ENCODE measurements at regions not wholly inside any gene's neighbourhood (a gene's known extent, or its start where the extent isn't known, plus 50 kb on each side); places are given as distances from the start of the nearest gene placed in this dataset.

- DNase-seq (ENCODE audit: low spot score) = no peak
Measured at GRCh38 chr15:39084674-39085530, 496.0 kb upstream of the THBS1 start.

- no peak for DNase-seq (ENCODE audit: low spot score)
Measured at GRCh38 chr15:39086641-39087040, 494.2 kb upstream of the THBS1 start.

- DNase-seq (ENCODE audit: low spot score) = no peak
Measured at GRCh38 chr15:39088156-39088555, 492.7 kb upstream of the THBS1 start.

GRCh38 chr15:39092354-39092753 is 488.5 kb upstream of the THBS1 start:
- no peak for DNase-seq (ENCODE audit: low spot score)

- DNase-seq (ENCODE audit: low spot score) = no peak
Measured at GRCh38 chr15:39092761-39093160, 488.1 kb upstream of the THBS1 start.

GRCh38 chr15:39094116-39094515 is 486.8 kb upstream of the THBS1 start:
- DNase-seq (ENCODE audit: low spot score) = no peak

- DNase-seq (ENCODE audit: low spot score) = no peak
Measured at GRCh38 chr15:39095218-39095879, 485.5 kb upstream of the THBS1 start.

- no peak for DNase-seq (ENCODE audit: low spot score)
Measured at GRCh38 chr15:39096608-39097205, 484.2 kb upstream of the THBS1 start.

GRCh38 chr15:39099524-39099923 is 481.4 kb upstream of the THBS1 start:
- DNase-seq (ENCODE audit: low spot score) = no peak

GRCh38 chr15:39100106-39100660 is 480.7 kb upstream of the THBS1 start:
- no peak for DNase-seq (ENCODE audit: low spot score)

- no peak for DNase-seq (ENCODE audit: low spot score)
Measured at GRCh38 chr15:39102431-39102830, 478.4 kb upstream of the THBS1 start.

- DNase-seq (ENCODE audit: low spot score) = no peak
Measured at GRCh38 chr15:39106950-39107349, 473.9 kb upstream of the THBS1 start.

- DNase-seq (ENCODE audit: low spot score) = no peak
Measured at GRCh38 chr15:39108021-39108420, 472.9 kb upstream of the THBS1 start.

GRCh38 chr15:39110336-39110735 is 470.5 kb upstream of the THBS1 start:
- no peak for DNase-seq (ENCODE audit: low spot score)

- DNase-seq (ENCODE audit: low spot score) = no peak
Measured at GRCh38 chr15:39110746-39111145, 470.1 kb upstream of the THBS1 start.

GRCh38 chr15:39113741-39114140 is 467.1 kb upstream of the THBS1 start:
- no peak for DNase-seq (ENCODE audit: low spot score)

- no peak for DNase-seq (ENCODE audit: low spot score)
Measured at GRCh38 chr15:39114690-39115378, 466.0 kb upstream of the THBS1 start.

- DNase-seq (ENCODE audit: low spot score) = no peak
Measured at GRCh38 chr15:39115379-39116057, 465.4 kb upstream of the THBS1 start.

GRCh38 chr15:39118510-39118909 is 462.4 kb upstream of the THBS1 start:
- no peak for DNase-seq (ENCODE audit: low spot score)

GRCh38 chr15:39124155-39124552 is 456.7 kb upstream of the THBS1 start:
- no peak for DNase-seq (ENCODE audit: low spot score)

- DNase-seq (ENCODE audit: low spot score) = no peak
Measured at GRCh38 chr15:39124553-39125171, 456.2 kb upstream of the THBS1 start.

Measured in SW480 (cell line).